ENCODE measurements at regions not wholly inside any gene's neighbourhood (a gene's known extent, or its start where the extent isn't known, plus 50 kb on each side); places are given as distances from the start of the nearest gene placed in this dataset.

DNA sequence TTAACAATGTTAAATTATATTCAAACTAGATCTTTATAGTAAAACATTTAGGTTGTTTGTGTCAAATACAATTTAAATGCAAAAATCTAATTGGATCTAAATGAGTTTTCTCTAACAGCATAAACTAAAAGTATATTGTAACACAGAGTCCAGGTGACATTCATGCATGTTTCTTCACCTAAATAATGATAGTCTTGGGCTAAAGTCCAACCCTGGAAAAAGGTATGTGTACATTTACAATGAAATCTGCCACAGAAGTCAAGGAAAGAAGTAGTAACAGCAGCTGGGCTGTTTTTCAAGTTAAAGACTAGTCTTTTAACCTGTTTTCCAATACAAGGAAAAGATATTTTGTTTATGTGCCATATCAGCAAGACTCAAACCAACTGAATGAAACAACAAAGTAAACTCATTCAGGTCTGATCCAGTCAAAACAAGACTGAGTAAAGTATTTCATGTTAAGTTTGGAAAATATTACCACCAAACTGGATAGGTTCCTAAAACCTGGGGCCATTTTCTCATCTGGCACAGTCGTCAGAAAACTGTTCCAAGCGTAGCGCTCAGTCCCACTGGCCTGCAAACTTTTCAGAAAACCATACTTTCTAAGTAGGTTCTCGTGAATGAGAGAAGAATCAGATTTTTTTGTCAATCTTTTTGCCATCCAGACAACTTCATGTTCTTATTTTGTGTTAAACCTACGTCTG is 349.2 kb downstream of the HGF start:
- TF ChIP-seq EZH2 (IDR thresholded peaks at IDR 0.05; ENCODE audit: low read length, missing control alignments), result no peak
- no peak for TF ChIP-seq CTCF (conservative IDR thresholded peaks at IDR 0.05 in 1 of 2, IDR thresholded peaks at IDR 0.05 in 1 of 2; ENCODE audit: low read depth in 1 of 2, low read length in 2 of 2)

Measured in fibroblast of lung (primary cell).